HEK293 (cell line): ENCODE measurements at regions not wholly inside any gene's neighbourhood (a gene's known extent, or its start where the extent isn't known, plus 50 kb on each side); places are given as distances from the start of the nearest gene placed in this dataset.

Experiments
- CTCF ChIA-PET: fragments of 350-600 bp; formaldehyde crosslinking; extraction: SDS; loops from one replicate; lab custom pipeline; 2021; ENCODE audit warnings: antibody characterized with exemption; lab: Yijun Ruan, JAX
- POLR2A ChIA-PET: fragments of 300-600 bp; formaldehyde crosslinking; extraction: SDS; loops from one replicate; lab custom pipeline; 2020; ENCODE audit warnings: antibody characterized with exemption, inconsistent platforms; lab: Yijun Ruan, JAX
- H3K27ac ChIP-seq: fragments of 200-500 bp; sonication (Bioruptor generic); 2 replicates; pipeline ENCODE4 v1.5.1; 2014; ENCODE audit warnings: low read depth, low read length, control low read depth, inconsistent platforms; ENCODE audit errors: extremely low read depth
- H3K36me3 ChIP-seq, 2 experiments: fragments of 200-500 bp in 1 of 2; sonication (Bioruptor generic) in 1 of 2; 1 replicate in 1 of 2; 2 replicates in 1 of 2; pipeline ENCODE4 v1.5.1; 2014 to 2017; ENCODE audit warnings: inconsistent platforms in 2 of 2, low read length in 2 of 2; ENCODE audit not compliant: control insufficient read depth in 2 of 2, insufficient read depth in 1 of 2
- H3K4me1 ChIP-seq: fragments of 200-500 bp; sonication (Bioruptor generic); 2 replicates; pipeline ENCODE4 v1.5.1; 2014; ENCODE audit warnings: mild to moderate bottlenecking, low read length, inconsistent platforms; ENCODE audit not compliant: control insufficient read depth, insufficient read depth
- H3K4me3 ChIP-seq: 2 replicates; pipeline ENCODE4 v1.5.1; 2011; ENCODE audit warnings: low read depth, mild to moderate bottlenecking, control low read depth, low read length, moderate library complexity
- H3K9me3 ChIP-seq: fragments of 200-500 bp; sonication (Bioruptor generic); 2 replicates; pipeline ENCODE4 v1.5.1; 2014; ENCODE audit warnings: low read depth, low read length, inconsistent platforms; ENCODE audit not compliant: control insufficient read depth, insufficient read depth
- BCL6B ChIP-seq: fragments of 450-650 bp; formaldehyde crosslinking; IDR thresholded peaks from 2 replicates; pipeline ENCODE4 v1.5.1; 2017; ENCODE audit warnings: missing biosample characterization, missing genetic modification characterization
- HOXA7 ChIP-seq: sonication (generic); formaldehyde crosslinking; IDR thresholded peaks from 2 replicates; pipeline ENCODE4 v1.8.1; 2022; ENCODE audit warnings: missing genetic modification reagents, borderline replicate concordance
- KLF7 ChIP-seq: fragments of 450-650 bp; formaldehyde crosslinking; IDR thresholded peaks from 2 replicates; pipeline ENCODE4 v1.5.1; 2016; ENCODE audit warnings: missing biosample characterization, missing genetic modification characterization, borderline replicate concordance
- KLF9 ChIP-seq: fragments of 450-650 bp; formaldehyde crosslinking; IDR thresholded peaks from 2 replicates; pipeline ENCODE4 v1.5.1; 2016; ENCODE audit warnings: missing biosample characterization, missing genetic modification characterization, low read depth
- PRDM2 ChIP-seq: fragments of 450-650 bp; formaldehyde crosslinking; IDR thresholded peaks from 2 replicates; pipeline ENCODE4 v1.5.1; 2016; ENCODE audit warnings: missing biosample characterization, missing genetic modification characterization, borderline replicate concordance
- SP3 ChIP-seq: fragments of 450-650 bp; formaldehyde crosslinking; IDR thresholded peaks from 2 replicates; pipeline ENCODE4 v1.5.1; 2016; ENCODE audit warnings: missing biosample characterization, missing genetic modification characterization
- ZBTB1 ChIP-seq: fragments of 450-650 bp; formaldehyde crosslinking; IDR thresholded peaks from 2 replicates; pipeline ENCODE4 v1.5.1; 2016; ENCODE audit warnings: missing biosample characterization, missing genetic modification characterization
- ZBTB11 ChIP-seq: fragments of 450-650 bp; formaldehyde crosslinking; conservative IDR thresholded peaks from 2 replicates; pipeline ENCODE4 v1.5.1; 2016; ENCODE audit warnings: low read depth, missing biosample characterization, missing genetic modification characterization
- ZNF157 ChIP-seq: fragments of 450-650 bp; formaldehyde crosslinking; IDR thresholded peaks from 2 replicates; pipeline ENCODE4 v1.5.1; 2016; ENCODE audit warnings: missing biosample characterization, missing genetic modification characterization
- ZNF580 ChIP-seq: fragments of 450-650 bp; formaldehyde crosslinking; IDR thresholded peaks from 2 replicates; pipeline ENCODE4 v1.5.1; 2016; ENCODE audit warnings: missing biosample characterization, missing genetic modification characterization
- ZNF654 ChIP-seq: fragments of 450-650 bp; formaldehyde crosslinking; IDR thresholded peaks from 2 replicates; pipeline ENCODE4 v1.5.1; 2016; ENCODE audit warnings: low read depth, missing biosample characterization, missing genetic modification characterization
- ZNF707 ChIP-seq: fragments of 450-650 bp; formaldehyde crosslinking; IDR thresholded peaks from 2 replicates; pipeline ENCODE4 v1.5.1; 2016; ENCODE audit warnings: missing biosample characterization, missing genetic modification characterization
- ZSCAN30 ChIP-seq: fragments of 450-650 bp; IDR thresholded peaks from 2 replicates; pipeline ENCODE4 v1.5.1; 2018; ENCODE audit warnings: missing biosample characterization, mild to moderate bottlenecking, missing genetic modification characterization, moderate library complexity

- no peak for TF ChIP-seq ZBTB1 (tag by site-specific recombination)
- TF ChIP-seq PRDM2: no peak
- no peak overlapping the region for H3K4me3 ChIP-seq
- ChIA-PET POLR2A (no interaction called here), CTCF (interaction anchor here (1.5 kb wide), 1 partner anchor 12 kb away, joined by 6 read pairs; no protein-coding TSS in a partner anchor)
- no peaks in the 10 kb centered on the region for H3K36me3 ChIP-seq
- H3K27ac ChIP-seq: no peak overlapping the region
- no peaks in the 10 kb centered on the region for H3K4me1 ChIP-seq
- H3K9me3 ChIP-seq: no peaks in the 10 kb centered on the region
Measured at GRCh38 chr2:185278761-185279160, 459.8 kb upstream of the FSIP2 start.

GRCh38 chr2:185279999-185280398 is 458.6 kb upstream of the FSIP2 start:
- H3K4me3 ChIP-seq: no peak overlapping the region
- ChIA-PET POLR2A (no interaction called here), CTCF (interaction anchor here (0.9 to 1.5 kb wide), 2 partner anchors 11 to 71 kb away, joined by 4 to 6 read pairs; no protein-coding TSS in a partner anchor)
- TF ChIP-seq ZNF157: no peak
- 0 out of 2 replicates have a peak, but pooled peaks have one; percentile 12 for TF ChIP-seq ZNF654 (tag by site-specific recombination)
- no peak for TF ChIP-seq ZNF707 (tag by site-specific recombination)
- TF ChIP-seq ZBTB11 (tag by site-specific recombination): no peak
- TF ChIP-seq KLF9 (tag by site-specific recombination): no peak
- TF ChIP-seq ZSCAN30 (tag by site-specific recombination): no peak
- no peak overlapping the region for H3K27ac ChIP-seq
- H3K9me3 ChIP-seq: no peaks in the 10 kb centered on the region
- H3K4me1 ChIP-seq: no peaks in the 10 kb centered on the region
- no peaks in the 10 kb centered on the region for H3K36me3 ChIP-seq

GRCh38 chr2:185284696-185285095 is 453.9 kb upstream of the FSIP2 start:
- Histone ChIP-seq H3K9me3 (no peaks in the 10 kb centered on the region), H3K4me3 (no peak overlapping the region), H3K4me1 (no peaks in the 10 kb centered on the region), H3K36me3 (no peaks in the 10 kb centered on the region), H3K27ac (no peak overlapping the region)
- TF ChIP-seq KLF7 (tag by site-specific recombination) (no peak), ZNF580 (tag by site-specific recombination) (no peak), BCL6B (tag by site-specific recombination) (no peak), SP3 (tag by site-specific recombination) (no peak), HOXA7 (CRISPR knock-in tag) (no peak)
- POLR2A ChIA-PET: no interaction called here
- CTCF ChIA-PET: no interaction called here
